GM21381 (cell line): ENCODE measurements at regions not wholly inside any gene's neighbourhood (a gene's known extent, or its start where the extent isn't known, plus 50 kb on each side); places are given as distances from the start of the nearest gene placed in this dataset.
"Not testable (repeated sequence)": the region's sequence is repeated elsewhere in the genome, so short reads cannot be mapped to it uniquely, and the experiment has no call there.

ENCODE experiments used
- ATAC-seq: cut with Tn5 transposase; IDR thresholded peaks from one replicate; pipeline ENCODE4 v1.9.1; 2021; ENCODE audit warnings: mild to moderate bottlenecking, moderate library complexity; ENCODE audit not compliant: unreplicated experiment

DNA sequence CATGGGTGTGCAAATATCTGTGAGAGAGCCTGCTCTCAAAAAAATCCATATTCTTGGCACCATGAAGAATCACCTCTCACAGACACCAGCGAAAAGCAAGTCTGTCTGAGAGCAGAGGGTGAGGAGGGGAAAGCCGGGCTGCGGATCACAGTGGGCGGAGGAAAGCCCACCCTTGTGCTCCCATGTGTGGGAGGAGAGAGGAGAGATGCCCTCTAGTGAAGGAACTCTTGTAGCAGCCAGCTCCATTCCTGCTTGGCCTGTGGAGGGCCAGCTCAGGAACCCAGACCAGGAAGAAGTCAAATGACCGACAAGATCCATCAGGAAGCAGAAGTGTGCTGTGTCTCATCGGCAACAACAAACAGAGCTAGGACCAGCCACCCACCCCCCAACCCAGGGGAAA is 321.7 kb upstream of the PLGLB1 start:
- not testable (repeated sequence) for ATAC-seq

DNA sequence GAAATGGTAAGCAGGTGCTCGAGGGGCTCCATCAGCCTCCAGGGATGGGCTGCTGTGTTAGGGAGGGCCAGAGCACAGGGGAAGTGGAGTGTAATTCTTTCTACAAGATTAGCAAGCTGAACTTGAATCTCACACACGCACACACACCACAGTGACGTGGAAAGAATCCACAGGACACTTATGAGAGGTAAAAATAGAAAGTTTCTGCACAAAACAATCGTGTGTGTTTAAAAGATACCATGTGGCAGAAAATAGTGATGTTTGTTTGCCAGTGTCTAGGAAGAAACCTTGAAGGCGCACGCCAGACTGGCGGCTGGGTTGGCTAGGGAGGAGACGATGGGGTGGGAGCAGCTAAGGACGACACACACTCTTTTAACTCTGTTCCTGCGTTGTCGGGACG is 323.6 kb upstream of the PLGLB1 start:
- ATAC-seq = not testable (repeated sequence)

DNA sequence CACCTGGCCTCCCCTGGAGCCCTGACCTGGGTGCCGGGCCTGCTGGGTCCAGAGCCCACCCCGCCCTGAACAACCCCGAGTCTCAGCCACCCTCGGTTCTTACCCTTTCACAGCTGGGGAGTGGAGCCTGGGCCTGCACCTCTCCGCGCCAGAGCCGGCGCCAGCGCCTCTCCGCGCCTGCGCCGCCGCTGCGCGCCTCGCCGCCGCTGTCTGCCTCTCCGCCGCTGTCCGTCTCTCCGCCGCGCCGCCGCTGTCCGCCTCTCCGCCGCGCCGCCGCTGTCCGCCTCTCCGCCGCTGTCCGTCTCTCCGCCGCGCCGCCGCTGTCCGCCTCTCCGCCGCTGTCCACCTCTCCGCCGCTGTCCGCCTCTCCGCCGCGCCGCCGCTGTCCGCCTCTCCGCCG is 326.9 kb upstream of the PLGLB1 start:
- not testable (repeated sequence) for ATAC-seq

DNA sequence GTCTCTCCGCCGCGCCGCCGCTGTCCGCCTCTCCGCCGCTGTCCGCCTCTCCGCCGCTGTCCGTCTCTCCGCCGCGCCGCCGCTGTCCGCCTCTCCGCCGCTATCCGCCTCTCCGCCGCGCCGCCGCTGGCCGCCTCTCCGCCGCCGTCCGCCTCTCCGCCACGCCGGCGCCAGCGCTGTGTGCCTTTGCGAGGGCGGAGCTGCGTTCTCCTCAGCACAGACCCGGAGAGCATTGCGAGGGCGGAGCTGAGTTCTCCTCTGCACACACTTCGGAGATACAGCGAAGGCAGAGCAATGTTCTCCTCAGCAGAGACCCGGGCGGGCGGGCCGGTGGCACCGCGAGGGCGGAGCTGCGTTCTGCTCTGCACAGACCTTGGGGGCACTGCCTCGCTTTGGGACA is 327.4 kb upstream of the PLGLB1 start:
- ATAC-seq = not testable (repeated sequence)

- ATAC-seq = not testable (repeated sequence)
Measured at GRCh38 chr2:87352178-87352934, 330.7 kb upstream of the PLGLB1 start.

GRCh38 chr2:87353408-87353807 is 331.8 kb upstream of the PLGLB1 start:
- not testable (repeated sequence) for ATAC-seq

DNA sequence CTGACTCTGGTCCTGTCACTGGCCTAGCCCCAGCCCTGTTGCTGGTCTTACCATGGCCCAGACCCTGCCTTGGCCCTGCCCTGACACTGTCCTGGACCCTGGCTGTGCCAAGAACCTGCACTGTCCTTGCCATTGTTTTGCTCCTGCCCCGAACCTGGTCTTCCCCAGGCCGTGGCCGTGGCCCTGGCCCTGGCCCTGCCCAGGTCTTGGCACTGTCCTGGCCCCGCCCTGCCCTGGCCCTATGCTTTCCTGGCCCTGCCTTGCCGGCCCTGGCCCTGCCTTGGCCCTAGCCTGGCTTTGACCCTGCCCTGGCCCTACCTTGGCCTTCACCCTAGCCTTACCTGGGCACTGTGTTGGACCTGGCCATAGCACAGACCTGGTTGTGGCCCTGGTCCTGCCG is 332.5 kb upstream of the PLGLB1 start:
- ATAC-seq = not testable (repeated sequence)

- ATAC-seq = not testable (repeated sequence)
Measured at GRCh38 chr2:87360250-87360649, 338.6 kb upstream of the PLGLB1 start.

DNA sequence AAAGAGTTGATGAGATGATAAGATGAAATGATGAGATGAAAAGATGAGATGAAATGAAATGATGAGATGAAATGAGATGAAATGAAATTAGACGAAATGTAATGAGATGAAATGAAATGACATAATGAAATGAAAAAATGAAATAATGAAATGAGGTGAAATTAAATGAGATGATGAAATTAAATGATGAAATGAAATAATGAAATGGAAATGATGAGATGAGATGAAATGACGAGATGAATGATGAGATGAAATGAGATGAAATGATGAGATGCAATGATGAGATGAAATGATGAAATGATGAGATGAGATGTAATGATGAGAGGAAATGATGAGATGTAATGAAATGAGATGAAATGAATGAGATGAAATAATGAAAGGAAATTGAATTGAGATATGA is 339.3 kb upstream of the PLGLB1 start:
- ATAC-seq = not testable (repeated sequence)

DNA sequence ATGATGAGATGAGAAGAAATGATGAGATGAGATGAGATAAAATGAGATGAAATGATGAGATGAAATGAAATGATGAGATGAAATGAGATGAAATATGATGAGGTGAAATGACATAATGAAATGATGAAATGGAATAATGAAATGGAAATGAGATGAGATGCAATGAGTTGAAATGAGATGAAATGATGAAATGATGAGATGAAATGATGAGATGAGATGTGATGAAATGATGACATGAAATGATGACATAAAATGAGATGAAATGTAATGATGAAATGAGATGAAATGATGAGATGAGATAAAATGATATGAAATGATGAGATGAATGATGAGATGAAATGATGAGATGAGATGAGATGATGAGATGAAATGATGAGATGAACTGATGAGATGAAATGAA is 340.2 kb upstream of the PLGLB1 start:
- not testable (repeated sequence) for ATAC-seq

DNA sequence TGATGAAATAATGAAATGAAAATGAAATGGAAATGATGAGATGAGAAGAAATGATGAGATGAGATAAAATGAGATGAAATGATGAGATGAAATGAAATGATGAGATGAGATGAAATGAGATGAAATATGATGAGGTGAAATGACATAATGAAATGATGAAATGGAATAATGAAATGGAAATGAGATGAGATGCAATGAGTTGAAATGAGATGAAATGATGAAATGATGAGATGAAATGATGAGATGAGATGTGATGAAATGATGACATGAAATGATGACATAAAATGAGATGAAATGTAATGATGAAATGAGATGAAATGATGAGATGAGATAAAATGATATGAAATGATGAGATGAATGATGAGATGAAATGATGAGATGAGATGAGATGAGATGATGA is 342.7 kb upstream of the PLGLB1 start:
- ATAC-seq = not testable (repeated sequence)

- ATAC-seq = not testable (repeated sequence)
Measured at GRCh38 chr2:87365038-87365437, 343.4 kb upstream of the PLGLB1 start.

DNA sequence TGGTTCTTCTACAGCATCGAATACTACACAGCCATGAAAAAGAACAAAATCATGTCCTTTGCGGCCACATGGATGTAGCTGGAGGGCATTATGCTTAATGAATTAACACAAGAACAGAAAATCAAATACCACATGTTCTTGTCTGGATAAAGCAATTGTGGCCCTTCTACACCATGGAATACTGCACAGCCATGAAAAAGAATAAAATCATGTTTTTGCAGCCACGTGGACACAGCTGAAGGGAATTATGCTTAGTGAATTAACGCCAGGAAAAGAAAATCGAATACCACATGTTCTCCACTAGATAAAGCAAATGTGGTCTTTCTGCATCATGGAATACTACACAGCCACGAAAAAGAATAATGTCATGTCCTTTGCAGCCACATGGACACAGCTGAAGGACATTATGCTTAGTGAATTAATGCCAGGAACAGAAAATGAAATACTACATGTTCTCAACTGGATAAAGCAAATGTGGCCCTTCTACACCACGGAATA is 361.8 kb upstream of the PLGLB2 start:
- not testable (repeated sequence) for ATAC-seq

- not testable (repeated sequence) for ATAC-seq
Measured at GRCh38 chr2:87395784-87396183, 352.1 kb upstream of the PLGLB2 start.

DNA sequence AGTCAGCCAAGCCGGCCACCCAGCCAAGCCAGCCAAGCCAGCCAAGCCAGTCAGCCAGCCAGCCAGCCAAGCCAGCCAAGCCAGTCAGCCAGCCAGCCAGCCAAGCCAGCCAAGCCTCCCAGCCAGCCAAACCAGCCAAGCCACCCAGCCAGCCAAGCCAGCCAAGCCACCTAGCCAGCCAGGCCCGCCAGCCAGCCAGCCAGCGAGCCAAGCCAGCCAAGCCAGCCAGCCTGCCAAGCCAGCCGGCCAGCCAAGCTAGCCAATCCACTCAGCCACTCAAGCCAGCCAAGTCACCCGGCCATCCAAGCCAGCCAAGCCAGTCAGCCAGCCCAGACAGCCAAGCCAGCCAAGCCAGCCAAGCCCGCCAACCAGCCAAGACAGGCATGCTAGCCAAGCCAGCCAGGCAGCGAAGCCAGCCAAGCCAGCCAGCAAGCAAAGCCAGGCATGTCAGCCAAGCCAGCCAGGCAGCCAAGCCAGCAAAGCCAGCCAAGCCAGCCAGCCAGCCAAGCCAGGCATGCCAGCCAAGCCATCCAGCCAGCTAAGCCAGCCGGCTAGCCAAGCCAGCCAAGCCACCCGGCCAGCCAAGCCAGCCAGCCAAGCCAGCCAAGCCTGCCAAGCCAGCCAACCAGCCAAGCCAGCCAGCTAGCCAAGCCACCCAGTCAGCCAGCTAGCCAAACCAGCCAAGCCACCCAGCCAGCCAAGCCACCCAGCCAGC is 351.2 kb upstream of the PLGLB2 start:
- ATAC-seq = not testable (repeated sequence)

DNA sequence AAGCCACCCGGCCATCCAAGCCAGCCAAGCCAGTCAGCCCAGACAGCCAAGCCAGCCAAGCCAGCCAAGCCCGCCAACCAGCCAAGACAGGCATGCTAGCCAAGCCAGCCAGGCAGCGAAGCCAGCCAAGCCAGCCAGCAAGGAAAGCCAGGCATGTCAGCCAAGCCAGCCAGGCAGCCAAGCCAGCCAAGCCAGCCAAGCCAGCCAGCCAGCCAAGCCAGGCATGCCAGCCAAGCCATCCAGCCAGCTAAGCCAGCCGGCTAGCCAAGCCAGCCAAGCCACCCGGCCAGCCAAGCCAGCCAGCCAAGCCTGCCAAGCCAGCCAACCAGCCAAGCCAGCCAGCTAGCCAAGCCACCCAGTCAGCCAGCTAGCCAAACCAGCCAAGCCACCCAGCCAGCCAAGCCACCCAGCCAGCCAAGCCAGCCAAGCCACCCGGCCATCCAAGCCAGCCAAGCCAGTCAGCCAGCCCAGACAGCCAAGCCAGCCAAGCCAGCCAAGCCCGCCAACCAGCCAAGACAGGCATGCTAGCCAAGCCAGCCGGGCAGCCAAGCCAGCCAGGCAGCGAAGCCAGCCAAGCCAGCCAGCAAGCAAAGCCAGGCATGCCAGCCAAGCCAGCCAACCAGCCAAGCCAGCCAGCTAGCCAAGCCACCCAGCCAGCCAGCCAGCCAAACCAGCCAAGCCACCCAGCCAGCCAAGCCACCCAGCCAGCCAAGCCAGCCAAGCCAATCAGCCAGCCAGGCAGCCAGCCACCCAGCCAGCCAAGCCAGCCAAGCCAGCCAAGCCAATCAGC is 350.4 kb upstream of the PLGLB2 start:
- not testable (repeated sequence) for ATAC-seq

DNA sequence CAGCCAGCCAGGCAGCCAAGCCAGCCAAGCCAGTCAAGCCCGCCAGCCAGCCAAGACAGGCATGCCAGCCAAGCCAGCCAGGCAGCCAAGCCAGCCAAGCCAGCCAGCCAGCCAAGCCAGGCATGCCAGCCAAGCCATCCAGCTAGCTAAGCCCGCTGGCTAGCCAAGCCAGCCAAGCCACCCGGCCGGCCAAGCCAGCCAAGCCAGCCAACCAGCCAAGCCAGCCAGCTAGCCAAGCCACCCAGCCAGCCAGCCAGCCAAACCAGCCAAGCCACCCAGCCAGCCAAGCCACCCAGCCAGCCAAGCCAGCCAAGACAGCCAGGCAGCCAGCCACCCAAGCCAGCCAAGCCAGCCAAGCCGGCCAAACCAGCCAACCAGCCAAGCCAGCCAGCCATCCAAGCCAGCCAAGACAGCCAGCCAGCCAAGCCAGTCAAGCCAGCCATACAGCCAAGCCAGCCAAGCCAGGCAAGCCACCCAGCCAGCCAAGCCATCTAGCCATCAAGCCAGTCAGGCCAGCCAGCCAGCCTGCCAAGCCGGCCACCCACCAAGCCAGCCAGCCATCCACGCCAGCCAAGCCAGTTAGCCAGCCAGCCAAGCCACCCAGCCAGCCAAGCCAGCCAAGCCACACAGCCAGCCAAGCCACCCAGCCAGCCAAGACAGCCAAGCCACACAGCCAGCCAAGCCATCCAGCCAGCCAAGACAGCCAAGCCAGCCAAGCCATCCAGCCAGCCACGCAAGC is 349.2 kb upstream of the PLGLB2 start:
- ATAC-seq = not testable (repeated sequence)

- no peak for ATAC-seq
Measured at GRCh38 chr2:87401726-87402345, 346.1 kb upstream of the PLGLB2 start.

- no peak for ATAC-seq
Measured at GRCh38 chr2:87403893-87404175, 344.1 kb upstream of the PLGLB2 start.
